Peyer's patch (tissue), 4 donors: ENCODE measurements at regions not wholly inside any gene's neighbourhood (a gene's known extent, or its start where the extent isn't known, plus 50 kb on each side); places are given as distances from the start of the nearest gene placed in this dataset.

Source experiments
- POLR2A ChIP-seq, 2 donors: fragments of 450-650 bp; IDR thresholded peaks; one replicate each; pipeline ENCODE4 v1.5.1; 2017; ENCODE audit warnings: antibody characterized with exemption in 2 of 2, mild to moderate bottlenecking in 2 of 2, moderate library complexity in 2 of 2
- TF ChIP-seq, protein P1 (sequence below), 6 experiments: fragments of 450-650 bp in 4 of 6; fragments of 200-600 bp in 2 of 6; sonication (generic) in 1 of 6; IDR thresholded peaks; one replicate each; pipeline ENCODE4 v1.5.1; 2017 to 2019; ENCODE audit warnings: antibody characterized with exemption in 6 of 6, mild to moderate bottlenecking in 3 of 6, moderate library complexity in 1 of 6

DNA sequence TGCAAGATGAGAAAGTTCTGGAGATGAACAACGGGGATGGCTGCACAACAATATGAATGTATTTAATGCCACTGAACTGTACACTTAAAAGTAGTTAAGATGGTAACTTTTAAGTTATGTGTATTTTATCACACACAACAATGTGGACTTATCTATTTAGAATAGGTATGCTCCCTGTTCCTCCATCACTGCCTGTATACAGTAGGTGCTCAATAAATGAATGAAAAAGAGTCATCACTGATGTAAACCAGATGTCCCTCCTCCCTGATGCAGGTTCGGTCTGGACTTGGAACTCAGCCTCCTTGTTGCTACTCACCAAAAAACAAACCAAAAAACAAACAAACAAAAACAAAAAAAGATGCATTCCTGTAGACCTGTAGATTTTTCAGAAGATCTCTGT is 65.9 kb upstream of the BOD1 start:
- TF ChIP-seq, protein P1, sequence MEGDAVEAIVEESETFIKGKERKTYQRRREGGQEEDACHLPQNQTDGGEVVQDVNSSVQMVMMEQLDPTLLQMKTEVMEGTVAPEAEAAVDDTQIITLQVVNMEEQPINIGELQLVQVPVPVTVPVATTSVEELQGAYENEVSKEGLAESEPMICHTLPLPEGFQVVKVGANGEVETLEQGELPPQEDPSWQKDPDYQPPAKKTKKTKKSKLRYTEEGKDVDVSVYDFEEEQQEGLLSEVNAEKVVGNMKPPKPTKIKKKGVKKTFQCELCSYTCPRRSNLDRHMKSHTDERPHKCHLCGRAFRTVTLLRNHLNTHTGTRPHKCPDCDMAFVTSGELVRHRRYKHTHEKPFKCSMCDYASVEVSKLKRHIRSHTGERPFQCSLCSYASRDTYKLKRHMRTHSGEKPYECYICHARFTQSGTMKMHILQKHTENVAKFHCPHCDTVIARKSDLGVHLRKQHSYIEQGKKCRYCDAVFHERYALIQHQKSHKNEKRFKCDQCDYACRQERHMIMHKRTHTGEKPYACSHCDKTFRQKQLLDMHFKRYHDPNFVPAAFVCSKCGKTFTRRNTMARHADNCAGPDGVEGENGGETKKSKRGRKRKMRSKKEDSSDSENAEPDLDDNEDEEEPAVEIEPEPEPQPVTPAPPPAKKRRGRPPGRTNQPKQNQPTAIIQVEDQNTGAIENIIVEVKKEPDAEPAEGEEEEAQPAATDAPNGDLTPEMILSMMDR (IDR thresholded peaks at IDR 0.05), result no peak
- no peak for TF ChIP-seq POLR2A (IDR thresholded peaks at IDR 0.05)
